Glomerular visceral epithelial cell (primary cell): ENCODE measurements at regions not wholly inside any gene's neighbourhood (a gene's known extent, or its start where the extent isn't known, plus 50 kb on each side); places are given as distances from the start of the nearest gene placed in this dataset.

Experiments
- DNase-seq: peaks from one replicate; pipeline ENCODE4 v3.0.0-alpha.2; 2016; ENCODE audit errors: extremely low spot score

DNA sequence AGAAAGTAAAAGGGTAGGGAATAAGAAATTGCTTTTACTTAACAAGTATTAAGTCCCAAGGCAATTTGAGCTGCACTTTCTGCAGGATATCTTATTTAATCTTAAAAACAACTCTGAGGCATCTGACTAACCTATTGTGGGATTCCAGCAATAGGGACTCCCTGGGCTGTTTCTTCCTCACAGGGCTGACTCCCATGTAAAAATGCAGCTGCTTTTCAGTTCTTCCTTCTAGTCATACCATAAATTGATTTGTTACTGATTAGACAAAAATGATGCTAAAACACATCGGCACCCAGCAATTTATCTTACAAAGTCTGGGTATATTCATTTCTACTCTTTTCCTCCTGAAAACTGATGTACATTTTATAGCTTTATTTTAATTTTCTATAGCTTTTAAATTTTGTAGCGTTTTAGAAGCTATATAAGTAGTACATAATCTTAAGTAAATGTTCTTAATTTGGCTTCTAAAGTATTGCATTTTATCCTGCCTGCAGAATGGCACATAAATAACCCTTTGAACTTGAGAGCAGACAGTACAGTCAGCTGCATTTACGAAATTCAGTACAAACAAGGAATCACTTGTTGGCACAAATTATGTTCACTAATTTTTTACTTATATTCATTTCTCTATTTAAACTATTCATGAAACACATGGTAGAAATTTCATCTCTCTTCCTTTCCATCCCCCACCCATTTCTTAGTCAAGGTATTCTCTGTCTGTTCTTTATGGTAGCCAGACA lies 102.4 kb upstream of the FRY start:
- DNase-seq, result no peak

DNA sequence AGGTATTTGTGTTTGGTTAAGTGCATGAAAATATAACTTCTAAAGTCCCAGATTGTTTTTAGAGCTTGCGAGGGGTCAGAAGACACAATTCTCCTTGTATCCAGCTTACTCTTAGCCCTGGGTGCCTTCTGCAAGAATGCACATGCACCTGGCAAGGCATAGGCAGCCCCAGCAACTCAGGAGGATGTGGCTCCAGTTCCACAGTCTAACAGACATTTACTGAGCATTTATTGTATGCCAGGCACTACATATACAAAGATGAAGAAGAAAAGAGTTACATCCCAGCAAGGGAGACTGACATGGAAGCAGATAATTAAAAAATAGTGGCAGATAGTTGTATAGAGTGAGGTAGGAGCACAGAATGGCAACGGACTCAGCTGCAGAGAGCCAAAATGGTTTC lies 101.1 kb upstream of the FRY start:
- no peak for DNase-seq

DNA sequence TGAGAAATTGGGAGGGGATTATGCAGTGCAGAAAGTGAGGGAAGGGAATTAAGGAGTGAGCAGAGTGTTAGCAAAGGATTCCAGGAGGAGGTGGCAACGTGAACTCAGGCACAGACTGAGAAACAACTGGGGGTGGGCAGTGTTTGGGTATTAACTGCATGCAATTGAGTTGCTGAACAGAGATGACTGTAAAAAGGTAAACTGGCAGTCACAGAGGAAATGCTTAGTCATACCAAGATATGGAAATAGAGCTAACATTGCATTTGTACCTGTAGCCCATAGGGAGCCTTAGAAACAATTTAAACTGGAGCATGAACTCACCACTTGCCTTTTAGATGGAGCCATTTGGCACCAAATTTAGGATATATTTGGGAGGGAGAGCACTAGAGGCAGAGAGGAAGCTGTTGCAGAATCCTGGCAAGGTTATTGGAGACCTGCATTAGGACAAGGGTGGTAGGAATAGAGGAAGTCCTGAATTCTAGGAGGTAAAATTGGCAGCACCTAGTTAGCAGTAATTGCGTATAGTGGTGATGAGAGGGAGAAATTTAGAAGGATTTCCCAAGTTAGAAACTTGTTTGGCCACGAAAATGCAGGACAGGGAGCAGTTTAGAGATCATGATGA lies 100.6 kb upstream of the FRY start:
- no peak for DNase-seq

DNA sequence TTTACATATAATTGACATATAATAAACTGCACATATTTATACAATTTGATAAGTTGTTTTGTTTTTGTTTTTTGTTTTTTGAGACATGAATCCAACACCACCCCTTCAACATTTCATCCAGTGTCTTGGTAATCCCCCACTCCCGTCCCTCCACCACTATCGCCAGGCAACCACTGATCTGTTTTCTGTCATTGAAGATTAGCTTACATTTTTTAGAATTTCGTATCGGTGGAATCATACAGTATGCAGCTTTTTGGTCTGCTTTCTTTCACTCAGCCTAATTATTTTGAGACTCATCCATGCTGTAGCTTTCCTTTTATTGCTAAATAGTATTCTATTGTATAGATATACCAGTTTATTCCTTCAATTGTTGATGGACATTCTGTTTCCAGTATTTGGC lies 94.1 kb upstream of the FRY start:
- no peak for DNase-seq

DNA sequence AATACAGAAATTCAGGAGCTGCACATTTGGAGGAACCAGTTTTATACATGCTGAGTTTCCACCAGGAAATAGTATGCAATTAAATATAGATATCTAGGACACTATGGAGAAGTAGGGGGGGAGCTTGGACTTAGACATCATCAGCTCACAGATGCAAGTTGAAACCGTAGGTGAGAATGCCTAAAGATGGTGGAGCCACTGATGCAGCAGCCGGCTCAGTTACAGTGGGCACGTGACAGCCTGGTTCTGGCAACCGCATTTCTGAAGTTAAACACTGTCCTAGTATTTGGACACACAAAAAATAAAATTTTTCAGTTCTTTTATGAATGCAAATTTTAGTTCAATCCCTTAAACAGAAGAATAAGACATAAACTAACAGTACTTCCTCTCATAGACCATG lies 91.5 kb upstream of the FRY start:
- no peak for DNase-seq

DNA sequence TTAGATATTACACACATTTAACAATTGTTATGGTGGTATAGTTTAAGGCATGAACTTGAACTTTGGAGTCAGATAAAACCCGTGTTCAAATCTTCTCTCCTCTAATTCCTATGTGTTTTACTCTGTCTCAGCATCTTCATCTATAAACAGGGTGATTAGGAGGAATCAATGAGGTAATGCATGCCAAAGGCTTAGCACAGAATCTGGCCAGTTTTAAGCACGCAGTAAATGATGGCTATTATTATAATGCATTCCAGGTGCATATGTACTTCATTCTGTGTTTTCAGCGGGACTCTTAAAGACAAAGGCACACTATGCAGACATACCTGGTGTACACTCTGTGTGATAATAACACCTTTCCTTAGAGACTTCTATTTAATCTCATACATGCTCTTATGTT lies 88.0 kb upstream of the FRY start:
- no peak for DNase-seq

DNA sequence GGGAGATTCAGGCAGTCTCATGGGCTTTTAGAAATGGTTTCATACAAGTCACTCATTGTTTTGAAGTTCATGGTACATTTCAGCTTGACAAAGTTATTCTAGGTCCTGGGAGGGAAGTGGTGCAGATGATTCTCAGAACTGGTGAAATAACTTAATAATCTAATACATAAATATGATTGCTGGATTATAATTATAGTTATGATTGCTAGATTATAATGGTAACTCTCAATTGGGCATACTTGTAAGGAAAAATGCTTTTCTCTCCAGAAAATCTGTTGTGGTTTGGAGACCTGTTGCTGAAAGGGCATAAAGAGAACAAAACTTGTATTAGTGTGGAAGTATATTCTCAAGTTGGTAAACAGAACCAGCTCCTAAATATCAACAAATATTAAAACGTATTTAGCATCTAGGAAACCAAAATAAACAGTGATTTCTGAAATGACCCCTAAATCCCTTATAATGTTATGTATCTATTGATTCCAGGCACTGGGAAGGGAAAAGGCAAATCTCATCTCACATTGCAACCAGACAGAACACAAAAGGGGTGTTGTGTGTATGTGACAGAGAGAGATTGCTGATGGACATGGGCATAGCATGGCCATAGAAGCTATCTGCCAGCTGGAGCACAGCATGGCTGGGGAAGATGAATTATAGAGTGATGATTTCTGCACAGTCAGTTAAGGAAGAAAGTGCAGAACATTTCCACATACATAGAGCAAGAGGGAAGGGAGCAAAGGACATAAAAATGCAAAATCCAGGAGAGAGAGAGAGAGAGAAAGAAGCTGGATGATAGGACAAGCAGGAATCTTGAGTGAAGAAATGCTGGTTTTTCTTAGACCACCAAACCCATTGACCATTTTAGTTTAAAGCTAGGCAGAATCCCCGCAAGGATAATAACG lies 87.1 kb upstream of the FRY start:
- DNase-seq, result no peak

DNA sequence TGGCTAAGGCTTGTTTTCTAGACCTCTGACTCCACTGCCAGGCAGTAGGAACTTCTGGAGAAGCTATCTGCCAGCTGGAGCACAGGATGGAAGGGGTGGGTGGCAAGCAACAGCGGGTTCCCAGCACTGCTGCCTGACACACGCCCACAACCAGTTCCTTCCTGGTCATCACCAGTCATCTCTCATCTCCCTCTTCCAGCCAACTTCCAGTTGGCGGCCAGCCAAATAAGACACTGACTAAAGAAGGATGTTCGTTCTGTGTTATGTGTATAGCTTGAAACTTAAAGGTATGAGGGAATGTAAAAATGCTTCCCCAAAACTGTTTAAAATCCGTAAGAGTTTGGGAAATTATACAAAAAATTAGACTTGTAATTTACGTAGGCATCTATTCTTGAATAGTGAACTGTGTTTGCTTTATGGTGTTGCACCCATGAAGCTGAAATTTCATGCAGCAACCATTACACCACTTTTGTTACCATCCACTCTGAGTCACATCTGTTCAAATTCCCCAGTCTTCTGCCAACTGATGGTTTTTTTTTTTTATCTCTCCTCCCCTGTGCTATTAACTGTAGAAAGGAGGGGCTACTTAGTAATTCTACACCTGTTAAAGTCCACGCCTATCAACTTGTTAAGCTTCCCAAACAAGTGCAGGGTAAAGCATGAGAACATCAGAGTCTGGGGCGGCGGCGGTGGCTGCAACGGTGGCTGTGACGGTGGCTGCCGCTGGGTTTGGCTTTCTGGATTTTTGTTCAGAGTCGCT lies 86.2 kb upstream of the FRY start:
- peak; percentile 83 for DNase-seq

DNA sequence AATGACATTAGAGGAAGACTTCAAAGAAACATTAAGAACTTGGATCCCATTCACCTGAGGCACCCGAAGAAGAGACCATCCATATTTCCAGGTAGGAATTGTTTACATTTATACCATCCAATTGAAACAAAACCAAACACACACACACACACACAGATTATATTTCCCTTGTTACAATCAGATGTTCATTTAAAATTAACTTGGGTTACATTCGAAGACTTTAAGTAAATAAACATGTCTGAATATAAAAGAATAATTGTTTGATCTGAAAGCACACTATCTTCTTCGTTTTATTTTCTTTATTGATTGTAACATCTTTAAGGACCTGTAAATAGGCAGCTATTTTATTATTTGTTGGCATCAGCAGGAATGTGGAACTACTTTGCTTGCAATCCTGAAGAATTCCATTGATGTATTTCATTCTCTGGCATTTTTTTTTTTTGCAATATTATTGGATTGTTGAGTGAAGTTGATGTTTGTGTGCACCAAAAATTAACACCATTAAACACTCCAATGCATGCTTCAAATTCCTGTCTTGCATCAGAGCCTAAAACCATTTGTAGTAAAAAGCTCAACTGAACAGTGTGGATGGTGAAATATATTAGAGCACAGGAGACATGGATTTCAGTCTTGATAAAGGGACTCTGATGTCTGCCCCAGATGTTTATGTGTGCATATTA lies 85.3 kb upstream of the FRY start:
- no peak for DNase-seq

DNA sequence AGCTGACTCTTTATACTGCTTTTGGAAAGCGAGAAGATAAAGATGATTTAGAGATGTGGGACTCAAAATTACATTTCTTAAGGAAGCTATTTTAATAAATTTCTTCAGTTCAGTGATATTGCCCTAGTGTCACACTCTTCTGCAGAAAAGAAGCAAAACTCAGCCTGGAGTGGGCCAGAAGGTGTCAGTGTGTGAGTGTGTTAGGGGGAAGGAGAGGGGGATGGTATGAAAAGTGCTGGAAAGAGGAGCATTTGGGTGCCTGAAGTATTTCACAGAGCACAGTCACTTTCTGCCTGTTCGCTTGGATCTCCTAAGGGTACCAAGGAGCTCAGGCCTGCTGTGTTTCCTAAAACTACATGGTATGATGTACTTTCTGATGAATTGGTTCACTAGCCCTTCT lies 84.5 kb upstream of the FRY start:
- DNase-seq, result no peak

DNA sequence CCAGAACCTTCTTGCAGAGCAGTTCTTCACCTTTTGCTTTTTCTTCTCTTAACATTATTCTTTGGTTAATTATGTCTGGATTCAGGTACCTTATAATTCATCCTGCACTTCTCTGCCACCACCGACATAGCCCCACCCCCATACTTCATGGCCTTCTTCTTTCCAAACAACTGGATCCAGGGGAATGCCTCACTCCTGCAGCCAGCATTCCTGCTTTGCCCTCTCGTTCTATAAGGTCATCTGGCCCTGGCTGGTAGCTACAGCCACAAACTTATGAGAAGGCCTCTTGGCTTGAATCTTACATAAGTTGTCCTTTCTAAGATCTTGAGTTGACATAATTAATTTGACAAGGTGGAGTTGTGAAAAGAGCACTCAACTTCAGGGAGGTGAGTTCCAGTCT lies 84.1 kb upstream of the FRY start:
- no peak for DNase-seq

DNA sequence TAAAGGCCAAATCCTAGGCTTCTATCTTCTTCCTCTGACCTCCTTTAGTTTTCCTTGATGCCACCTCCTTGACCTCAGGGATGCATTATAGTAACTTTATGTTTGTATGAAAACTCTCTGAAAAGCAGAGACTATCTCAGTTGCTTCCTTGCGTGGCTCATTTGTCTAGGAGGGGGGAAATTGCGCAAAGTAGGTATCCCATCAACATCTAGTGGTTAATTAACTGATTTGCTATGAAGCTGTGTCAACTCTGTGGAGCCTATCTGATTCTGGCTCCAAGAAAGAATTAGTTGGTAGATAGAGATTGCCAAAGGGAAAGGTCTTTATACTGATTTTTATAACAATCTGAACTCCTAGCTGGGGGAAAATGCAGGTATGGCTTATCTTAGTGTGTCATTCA lies 82.1 kb upstream of the FRY start:
- DNase-seq, result no peak

DNA sequence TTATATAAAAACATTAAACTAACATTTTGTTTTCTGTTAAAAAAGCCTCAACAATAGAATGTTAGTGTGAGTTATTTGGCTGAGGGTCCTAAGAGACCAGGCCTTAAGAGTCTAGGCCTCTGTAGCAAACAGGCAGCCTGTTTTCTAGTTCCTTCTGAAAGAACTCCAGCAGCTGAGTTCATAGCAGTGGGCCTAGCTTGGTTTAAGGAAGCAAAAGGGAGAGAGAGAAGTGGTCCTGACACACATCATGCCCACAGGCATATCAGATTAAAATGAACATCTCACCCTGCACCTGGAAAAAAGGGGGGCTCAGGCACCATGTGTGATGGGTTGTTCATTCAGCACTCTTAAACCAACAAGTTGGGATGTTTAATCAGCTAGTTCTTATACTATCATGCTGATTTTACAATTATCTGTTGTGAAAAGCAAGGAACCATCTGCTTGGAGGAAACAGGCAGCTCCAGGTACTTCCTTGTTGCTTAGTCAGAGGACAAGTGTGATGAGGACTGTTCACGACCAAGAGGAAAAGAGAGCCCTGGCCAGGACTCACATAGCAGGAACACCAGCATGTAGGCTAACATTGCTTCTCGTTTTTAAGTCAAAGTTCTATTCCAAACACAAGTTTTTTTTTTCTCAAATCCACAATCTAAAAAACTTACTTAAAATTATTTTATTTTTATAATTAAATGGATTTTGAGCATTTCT lies 81.3 kb upstream of the FRY start:
- DNase-seq, result no peak

DNA sequence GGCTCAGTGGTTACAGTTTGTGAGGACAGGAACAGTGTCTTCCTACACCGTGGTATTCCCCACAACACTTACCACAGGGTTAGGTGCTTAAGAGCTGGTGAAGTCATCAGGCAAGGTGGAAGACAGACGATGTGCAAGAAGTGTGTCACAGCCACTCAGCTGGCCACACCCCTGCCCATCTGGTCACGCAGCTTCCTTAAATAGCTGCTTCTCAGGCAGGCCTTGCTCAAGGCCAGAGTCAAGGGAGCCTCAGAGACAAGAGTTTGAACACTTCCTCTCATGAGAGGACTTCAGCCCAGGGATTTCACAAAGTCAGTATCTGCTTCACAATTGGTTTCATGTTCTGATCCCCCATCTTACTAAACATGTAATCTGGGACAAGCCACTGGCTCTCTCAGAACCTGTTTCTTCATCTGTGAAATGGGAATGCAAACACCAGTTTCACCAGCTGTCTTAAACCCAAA lies 80.3 kb upstream of the FRY start:
- peak; percentile 8 for DNase-seq

DNA sequence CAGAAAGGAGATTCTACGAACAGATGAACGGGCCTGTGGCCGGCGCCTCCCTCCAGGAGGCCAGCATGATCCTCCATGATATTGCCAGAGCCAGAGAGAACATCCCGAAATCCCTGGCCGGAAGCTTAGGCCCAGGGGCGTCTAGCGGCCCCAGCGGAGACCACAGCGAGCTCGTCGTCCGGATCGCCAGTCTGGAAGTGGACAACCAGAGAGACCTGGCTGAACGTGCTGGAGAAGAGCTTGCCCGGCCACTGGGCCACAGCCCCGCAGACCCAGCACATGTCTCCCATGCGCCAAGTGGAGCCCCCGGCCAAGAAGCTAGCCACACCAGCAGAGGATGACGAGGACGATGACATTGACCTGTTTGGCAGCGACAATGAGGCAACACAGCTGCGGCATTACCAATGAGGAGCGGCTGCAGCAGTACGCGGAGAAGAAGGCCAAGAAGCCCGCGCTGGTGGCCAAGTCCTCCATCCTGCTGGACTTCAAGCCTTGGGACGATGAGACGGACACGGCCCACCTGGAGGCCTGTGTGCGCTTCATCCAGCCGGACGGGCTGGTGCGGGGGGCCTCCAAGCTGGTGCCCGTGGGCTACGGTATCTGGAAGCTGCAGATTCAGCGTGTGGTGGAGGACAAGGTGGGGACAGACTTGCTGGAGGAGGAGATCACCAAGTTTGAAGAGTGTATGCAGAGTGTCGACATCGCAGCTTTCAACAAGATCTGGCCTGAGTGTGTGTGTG lies 78.8 kb upstream of the FRY start:
- DNase-seq, result no peak

DNA sequence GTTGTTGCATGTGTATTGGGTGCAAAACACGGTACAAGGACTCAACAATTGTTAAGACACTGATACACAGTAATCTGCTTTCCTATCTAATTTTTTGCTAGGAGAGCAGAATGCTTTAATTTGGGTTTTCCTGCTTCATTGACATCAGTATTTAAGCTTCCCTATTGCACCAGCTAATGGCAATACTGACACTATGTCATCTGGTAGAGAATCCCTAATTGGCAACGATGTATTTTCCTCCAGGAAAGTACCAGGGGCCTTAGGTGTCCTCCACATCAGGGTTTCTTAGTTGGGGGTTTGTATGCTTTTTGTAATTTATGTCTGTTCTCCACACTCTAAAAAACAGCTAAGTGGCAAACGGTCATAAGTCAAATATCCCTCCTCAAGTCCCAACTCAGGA lies 76.5 kb upstream of the FRY start:
- no peak for DNase-seq

DNA sequence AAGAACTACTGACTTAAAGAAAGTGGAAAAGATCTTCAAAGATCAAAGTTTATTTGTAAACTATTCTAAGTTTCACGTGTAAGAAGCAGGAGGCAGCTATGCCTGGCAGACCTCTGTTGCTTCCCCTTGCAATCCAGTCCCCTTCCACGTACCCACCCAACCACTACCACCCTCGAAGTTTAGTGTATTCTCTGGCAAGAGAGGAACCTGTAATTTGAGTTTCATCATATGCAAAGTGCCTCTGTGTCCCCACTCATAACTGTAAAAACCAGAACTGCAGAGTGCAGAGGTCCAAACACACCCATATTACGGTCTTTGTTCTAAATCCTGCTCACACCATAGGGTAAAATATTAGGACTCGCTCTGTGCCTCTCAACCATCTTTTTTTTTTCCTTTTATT lies 75.8 kb upstream of the FRY start:
- DNase-seq, result no peak

DNA sequence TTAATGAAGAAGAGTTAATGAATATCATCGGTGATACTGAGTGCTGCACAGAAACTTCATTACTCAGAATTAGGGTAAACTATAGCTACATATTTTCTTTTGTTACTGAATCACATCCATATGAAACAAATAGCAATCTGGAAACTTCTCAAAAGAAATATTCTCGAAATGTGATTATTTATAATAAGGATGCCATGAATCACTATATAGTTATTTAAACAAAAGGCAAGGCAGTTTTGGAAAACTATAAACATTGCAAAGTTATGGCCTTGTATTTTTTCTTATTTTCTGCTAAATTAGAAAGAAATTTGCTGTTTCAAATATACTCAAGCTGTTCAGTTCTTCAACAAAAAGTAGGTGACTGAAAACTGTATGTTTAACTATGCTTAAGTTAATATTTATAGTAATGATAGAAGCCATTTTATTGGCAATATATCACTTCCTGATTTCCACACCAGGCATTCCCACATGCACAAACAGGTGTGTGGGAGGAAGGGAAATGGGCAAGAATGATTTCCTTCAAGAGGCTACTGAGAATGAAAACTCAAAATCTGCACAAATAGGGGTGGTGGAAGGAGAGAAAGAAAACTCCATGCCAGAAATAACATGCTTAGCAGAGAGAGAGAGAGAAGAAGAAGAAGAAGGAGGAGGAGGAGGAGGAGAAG lies 74.5 kb upstream of the FRY start:
- no peak for DNase-seq

DNA sequence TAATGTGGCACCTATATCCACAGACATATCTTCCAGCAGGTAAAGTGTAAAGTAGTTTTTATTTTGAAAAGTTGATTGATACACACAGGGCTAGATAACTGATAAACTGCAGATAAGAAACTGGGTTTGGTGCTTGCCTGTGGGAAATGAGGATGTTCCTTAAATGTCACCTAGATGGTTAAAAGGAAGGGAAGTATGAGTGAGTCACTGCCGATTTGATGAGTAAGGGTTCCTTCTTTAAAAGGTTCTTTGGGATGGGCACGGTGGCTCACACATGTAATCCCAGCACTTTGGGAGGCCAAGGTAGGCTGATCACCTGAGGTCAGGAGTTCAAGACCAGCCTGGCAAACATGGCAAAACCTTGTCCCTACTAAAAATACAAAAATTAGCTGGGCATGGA lies 73.8 kb upstream of the FRY start:
- DNase-seq, result no peak
